ENCODE measurements at regions not wholly inside any gene's neighbourhood (a gene's known extent, or its start where the extent isn't known, plus 50 kb on each side); places are given as distances from the start of the nearest gene placed in this dataset.
"Not testable (repeated sequence)": the region's sequence is repeated elsewhere in the genome, so short reads cannot be mapped to it uniquely, and the experiment has no call there.

DNA sequence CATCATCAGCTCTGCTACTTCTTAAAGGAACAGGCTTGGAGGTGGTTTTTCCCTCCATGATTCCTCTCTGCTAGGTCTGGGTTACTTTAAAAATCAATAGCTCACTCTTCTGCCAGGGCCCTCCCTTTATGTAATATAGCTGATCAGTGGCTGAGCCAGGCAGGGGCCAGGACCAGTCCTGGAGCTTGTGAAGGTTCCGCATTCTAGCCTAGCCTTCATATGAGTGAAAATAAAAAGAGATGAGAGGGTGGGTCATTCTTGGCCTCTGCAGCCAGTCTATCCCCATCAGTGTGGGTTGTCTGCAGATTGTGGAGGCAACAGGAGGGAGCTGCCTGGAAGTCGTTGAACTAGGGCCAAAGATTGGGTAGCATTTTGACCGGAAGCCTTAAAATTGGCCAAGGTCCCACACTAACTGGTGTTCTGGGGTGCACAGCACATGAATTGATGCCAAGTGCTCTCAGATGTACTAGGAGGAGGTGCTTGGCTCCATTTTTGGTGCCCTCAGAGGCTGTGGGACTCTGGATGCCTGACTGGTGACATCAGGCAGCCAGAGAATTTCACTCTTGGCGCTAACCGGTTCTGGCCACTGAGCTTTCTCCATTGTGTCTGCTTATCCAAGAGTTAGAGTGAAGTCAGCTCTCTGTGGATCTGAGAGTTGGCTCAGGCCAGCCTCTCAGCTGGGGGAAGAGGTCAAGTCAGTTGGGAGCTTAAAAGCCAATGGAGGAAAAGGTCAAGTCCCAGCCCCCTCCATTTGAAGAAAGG, 93.7 kb upstream of the FAM72C start:
- TF ChIP-seq, protein P1, sequence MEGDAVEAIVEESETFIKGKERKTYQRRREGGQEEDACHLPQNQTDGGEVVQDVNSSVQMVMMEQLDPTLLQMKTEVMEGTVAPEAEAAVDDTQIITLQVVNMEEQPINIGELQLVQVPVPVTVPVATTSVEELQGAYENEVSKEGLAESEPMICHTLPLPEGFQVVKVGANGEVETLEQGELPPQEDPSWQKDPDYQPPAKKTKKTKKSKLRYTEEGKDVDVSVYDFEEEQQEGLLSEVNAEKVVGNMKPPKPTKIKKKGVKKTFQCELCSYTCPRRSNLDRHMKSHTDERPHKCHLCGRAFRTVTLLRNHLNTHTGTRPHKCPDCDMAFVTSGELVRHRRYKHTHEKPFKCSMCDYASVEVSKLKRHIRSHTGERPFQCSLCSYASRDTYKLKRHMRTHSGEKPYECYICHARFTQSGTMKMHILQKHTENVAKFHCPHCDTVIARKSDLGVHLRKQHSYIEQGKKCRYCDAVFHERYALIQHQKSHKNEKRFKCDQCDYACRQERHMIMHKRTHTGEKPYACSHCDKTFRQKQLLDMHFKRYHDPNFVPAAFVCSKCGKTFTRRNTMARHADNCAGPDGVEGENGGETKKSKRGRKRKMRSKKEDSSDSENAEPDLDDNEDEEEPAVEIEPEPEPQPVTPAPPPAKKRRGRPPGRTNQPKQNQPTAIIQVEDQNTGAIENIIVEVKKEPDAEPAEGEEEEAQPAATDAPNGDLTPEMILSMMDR (IDR thresholded peaks at IDR 0.05) = not testable (repeated sequence)
- TF ChIP-seq POLR2A (IDR thresholded peaks at IDR 0.05); POLR2AphosphoS5 (IDR thresholded peaks at IDR 0.05; ENCODE audit: insufficient read depth in 1 of 2, low read depth in 1 of 2): not testable (repeated sequence)
